Mesothelial cell of epicardium (in vitro differentiated cells): ENCODE measurements at regions not wholly inside any gene's neighbourhood (a gene's known extent, or its start where the extent isn't known, plus 50 kb on each side); places are given as distances from the start of the nearest gene placed in this dataset.

ENCODE experiments used
- DNase-seq, 2 experiments: peaks; one replicate each; pipeline ENCODE4 v3.0.0; 2021; ENCODE audit warnings: low spot score in 2 of 2; ENCODE audit not compliant: unreplicated experiment in 2 of 2
- H3K27ac Mint-ChIP-seq: 2 replicates; pipeline ENCODE4 v1.8.0; 2021; ENCODE audit warnings: mixed read lengths
- H3K27me3 Mint-ChIP-seq: 2 replicates; pipeline ENCODE4 v1.8.0; 2021; ENCODE audit warnings: low read depth, mixed read lengths
- H3K36me3 Mint-ChIP-seq: 2 replicates; pipeline ENCODE4 v1.8.0; 2021; ENCODE audit warnings: mixed read lengths
- H3K4me1 Mint-ChIP-seq: 2 replicates; pipeline ENCODE4 v1.8.0; 2021; ENCODE audit warnings: mixed read lengths
- H3K4me3 Mint-ChIP-seq: 2 replicates; pipeline ENCODE4 v1.8.0; 2021; ENCODE audit warnings: mild to moderate bottlenecking, moderate library complexity, mixed read lengths
- H3K9me3 Mint-ChIP-seq: 2 replicates; pipeline ENCODE4 v1.8.0; 2021; ENCODE audit warnings: mixed read lengths
- CTCF ChIP-seq: fragments of 200-600 bp; sonication (generic); IDR thresholded peaks from one replicate; pipeline ENCODE4 v1.5.0; 2021; ENCODE audit warnings: antibody characterized with exemption; ENCODE audit not compliant: unreplicated experiment

DNA sequence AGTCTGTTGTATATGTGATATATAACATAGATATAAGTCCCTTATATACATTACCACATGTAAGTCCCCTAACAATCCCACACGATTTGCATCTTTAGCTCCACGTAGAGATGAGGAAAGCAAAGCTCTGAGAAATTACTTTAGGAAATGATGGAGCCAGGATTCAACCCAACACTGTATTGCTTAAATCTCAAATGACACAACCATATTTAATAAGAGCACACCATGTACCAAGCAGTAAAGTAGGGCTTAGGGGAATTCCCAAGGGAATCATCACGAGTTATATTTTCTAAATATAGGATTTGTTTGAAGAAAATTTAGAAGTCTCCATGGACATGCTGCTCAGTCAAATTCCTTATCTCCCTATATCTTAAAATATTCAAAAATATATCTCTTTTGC, 61.3 kb upstream of the POMP start:
- H3K4me1 Mint-ChIP-seq, result peaks cover 1% of the 10 kb centered on the region
- no peaks in the 10 kb centered on the region for H3K9me3 Mint-ChIP-seq
- no peak for TF ChIP-seq CTCF

DNA sequence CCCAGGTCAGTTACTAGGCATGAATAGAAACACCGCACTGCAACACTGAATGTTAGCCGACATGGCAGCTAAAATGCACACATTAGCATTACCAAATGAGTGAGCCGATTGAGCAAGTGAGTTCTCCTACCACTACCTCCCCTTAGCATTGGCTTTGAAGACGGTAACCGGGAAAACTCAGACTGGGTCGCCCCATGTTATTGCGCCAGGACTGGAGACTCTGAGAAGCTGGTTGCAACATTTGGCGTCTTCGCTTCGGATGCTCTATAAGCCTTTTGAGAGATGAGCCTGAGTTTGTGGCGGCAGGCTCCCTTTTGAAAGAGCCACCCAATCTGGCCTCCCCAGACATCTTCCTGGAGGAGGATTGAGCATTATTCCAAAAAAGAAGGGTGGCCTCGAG, 68.5 kb upstream of the POMP start:
- no peak for DNase-seq
- Mint-ChIP-seq H3K27me3 (peaks cover 4% of the 10 kb centered on the region), H3K4me1 (no peaks in the 10 kb centered on the region), H3K4me3 (no peak overlapping the region), H3K27ac (no peak overlapping the region), H3K9me3 (no peaks in the 10 kb centered on the region), H3K36me3 (no peaks in the 10 kb centered on the region)
- no peak for TF ChIP-seq CTCF

More for the DNA sequence above, 61.3 kb upstream of the POMP start:
- Mint-ChIP-seq H3K4me3 (no peak overlapping the region), H3K36me3 (no peaks in the 10 kb centered on the region), H3K27me3 (peaks cover 8% of the 10 kb centered on the region), H3K27ac (no peak overlapping the region)
- DNase-seq, result no peak

GRCh38 chr13:28588296-28588695, 70.6 kb upstream of the POMP start:
- Mint-ChIP-seq H3K36me3 (no peaks in the 10 kb centered on the region), H3K4me1 (peaks cover 6% of the 10 kb centered on the region), H3K27me3 (peaks cover 2% of the 10 kb centered on the region), H3K4me3 (no peak overlapping the region), H3K9me3 (no peaks in the 10 kb centered on the region), H3K27ac (no peak overlapping the region)
- no peak for DNase-seq
- TF ChIP-seq CTCF, result no peak

DNA sequence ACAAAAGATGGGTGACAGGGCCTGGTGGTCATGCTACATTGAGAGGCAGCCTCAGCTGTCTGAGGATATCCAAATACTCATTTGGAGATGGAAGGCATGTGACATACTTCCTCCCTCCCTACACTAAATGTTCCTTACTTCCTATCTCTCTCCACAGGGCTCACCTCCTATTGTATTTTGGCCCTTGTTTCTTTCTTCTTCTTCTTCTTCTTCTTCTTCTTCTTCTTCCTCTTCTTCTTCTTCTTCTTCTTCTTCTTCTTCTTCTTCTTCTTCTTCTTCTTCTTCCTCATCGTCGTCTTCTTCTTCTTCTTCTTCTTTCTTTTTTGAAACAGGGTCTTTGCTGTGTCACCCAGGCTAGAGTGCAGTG, 71.8 kb upstream of the POMP start:
- DNase-seq, result no peak
- Mint-ChIP-seq H3K36me3 (no peaks in the 10 kb centered on the region), H3K4me1 (peaks cover 6% of the 10 kb centered on the region), H3K27me3 (no peaks in the 10 kb centered on the region), H3K27ac (no peak overlapping the region), H3K4me3 (no peak overlapping the region), H3K9me3 (no peaks in the 10 kb centered on the region)
- no peak for TF ChIP-seq CTCF

GRCh38 chr13:28586439-28587173, 72.3 kb upstream of the POMP start:
- Mint-ChIP-seq H3K36me3 (no peaks in the 10 kb centered on the region), H3K4me3 (no peak overlapping the region), H3K27ac (no peak overlapping the region), H3K4me1 (peaks cover 6% of the 10 kb centered on the region), H3K9me3 (no peaks in the 10 kb centered on the region), H3K27me3 (no peaks in the 10 kb centered on the region)
- DNase-seq, result no peak
- no peak for TF ChIP-seq CTCF

DNA sequence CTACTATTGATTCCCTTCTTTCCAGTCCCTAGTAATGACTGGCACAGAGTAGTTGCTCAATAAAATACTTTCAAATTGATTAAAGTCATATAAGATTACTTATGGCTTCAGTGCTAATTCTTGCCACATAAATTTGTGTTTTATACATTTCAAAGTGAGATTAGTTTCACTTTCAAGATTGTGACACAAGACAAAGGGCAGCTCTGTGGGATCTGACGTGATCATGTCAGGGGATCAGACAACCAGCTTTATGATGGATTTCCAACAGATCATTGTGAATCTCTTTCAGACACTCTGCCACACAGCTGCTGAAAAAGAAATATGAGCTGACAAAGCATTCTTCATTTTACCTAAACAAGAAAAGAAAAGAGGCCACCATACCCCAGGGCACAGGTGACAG, 73.4 kb upstream of the POMP start:
- no peak for TF ChIP-seq CTCF
- no peak overlapping the region for H3K27ac Mint-ChIP-seq
- H3K4me3 Mint-ChIP-seq, result no peak overlapping the region
- no peak for DNase-seq
- H3K27me3 Mint-ChIP-seq, result no peaks in the 10 kb centered on the region
- H3K36me3 Mint-ChIP-seq, result no peaks in the 10 kb centered on the region
- peaks cover 6% of the 10 kb centered on the region for H3K4me1 Mint-ChIP-seq
- H3K9me3 Mint-ChIP-seq, result no peaks in the 10 kb centered on the region
